ENCODE measurements at regions not wholly inside any gene's neighbourhood (a gene's known extent, or its start where the extent isn't known, plus 50 kb on each side); places are given as distances from the start of the nearest gene placed in this dataset.

DNA sequence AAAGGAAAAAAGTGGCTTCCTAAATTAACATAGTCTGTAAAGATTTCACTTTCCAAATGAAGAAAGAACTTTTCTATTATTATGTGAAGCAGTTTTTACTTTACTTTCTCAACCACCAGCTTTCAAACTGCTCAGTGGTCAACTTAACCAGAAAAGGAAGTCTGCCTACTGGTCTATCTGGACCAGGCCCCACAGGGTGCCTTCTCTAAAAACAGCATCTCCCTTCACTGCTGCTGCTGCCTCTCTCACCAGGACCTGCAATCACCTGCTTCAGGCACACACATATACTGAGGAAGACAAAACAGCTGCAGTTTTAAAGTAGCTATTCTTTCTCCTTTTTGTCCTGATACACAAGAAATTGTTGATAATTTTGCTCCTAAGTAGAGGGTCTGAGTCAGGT, 221.3 kb upstream of the DCC start:
- Mint-ChIP-seq H3K27ac (ENCODE audit: unreplicated experiment) (no peak overlapping the region), H3K36me3 (ENCODE audit: low read depth, unreplicated experiment) (no peaks in the 10 kb centered on the region), H3K27me3 (ENCODE audit: unreplicated experiment) (no peaks in the 10 kb centered on the region), H3K9me3 (ENCODE audit: unreplicated experiment) (no peaks in the 10 kb centered on the region), H3K4me3 (ENCODE audit: unreplicated experiment) (no peak overlapping the region), H3K4me1 (ENCODE audit: unreplicated experiment) (no peaks in the 10 kb centered on the region)
- TF ChIP-seq, protein P1, sequence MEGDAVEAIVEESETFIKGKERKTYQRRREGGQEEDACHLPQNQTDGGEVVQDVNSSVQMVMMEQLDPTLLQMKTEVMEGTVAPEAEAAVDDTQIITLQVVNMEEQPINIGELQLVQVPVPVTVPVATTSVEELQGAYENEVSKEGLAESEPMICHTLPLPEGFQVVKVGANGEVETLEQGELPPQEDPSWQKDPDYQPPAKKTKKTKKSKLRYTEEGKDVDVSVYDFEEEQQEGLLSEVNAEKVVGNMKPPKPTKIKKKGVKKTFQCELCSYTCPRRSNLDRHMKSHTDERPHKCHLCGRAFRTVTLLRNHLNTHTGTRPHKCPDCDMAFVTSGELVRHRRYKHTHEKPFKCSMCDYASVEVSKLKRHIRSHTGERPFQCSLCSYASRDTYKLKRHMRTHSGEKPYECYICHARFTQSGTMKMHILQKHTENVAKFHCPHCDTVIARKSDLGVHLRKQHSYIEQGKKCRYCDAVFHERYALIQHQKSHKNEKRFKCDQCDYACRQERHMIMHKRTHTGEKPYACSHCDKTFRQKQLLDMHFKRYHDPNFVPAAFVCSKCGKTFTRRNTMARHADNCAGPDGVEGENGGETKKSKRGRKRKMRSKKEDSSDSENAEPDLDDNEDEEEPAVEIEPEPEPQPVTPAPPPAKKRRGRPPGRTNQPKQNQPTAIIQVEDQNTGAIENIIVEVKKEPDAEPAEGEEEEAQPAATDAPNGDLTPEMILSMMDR (IDR thresholded peaks at IDR 0.05; ENCODE audit: unreplicated experiment), result no peak
- no peak for DNase-seq (ENCODE audit: low spot score)

DNA sequence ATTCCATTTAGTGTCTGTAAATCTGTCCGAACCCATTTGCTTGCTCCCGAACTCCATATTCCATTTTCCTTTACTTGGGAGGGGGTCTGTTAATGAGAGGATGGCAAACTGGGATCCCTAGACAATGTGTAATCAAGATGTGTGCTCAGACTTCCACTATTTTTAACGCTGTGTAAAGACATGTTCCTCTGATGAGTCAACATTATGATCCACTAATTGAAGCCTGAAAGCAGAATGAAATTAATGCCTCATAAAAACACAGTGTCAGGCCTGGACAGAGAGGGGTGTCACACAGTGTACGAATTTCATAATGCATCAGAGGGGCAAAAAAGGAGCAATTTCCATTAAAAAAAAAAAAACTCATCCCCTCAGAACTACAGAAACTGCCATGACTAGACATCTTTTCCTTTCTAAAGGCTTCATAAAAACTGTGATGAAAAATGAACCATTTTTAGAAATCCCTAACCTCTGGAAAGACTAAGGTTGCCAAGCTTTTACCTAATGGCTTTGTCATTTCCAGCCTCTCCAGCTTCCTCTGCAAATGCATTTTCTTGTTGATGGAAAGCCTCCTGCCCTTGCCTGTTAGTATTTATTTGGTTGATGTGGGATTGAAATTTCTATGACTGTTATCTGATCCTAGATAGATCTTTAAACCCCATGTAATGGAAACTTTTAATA, 209.2 kb upstream of the DCC start:
- no peaks in the 10 kb centered on the region for H3K9me3 Mint-ChIP-seq (ENCODE audit: unreplicated experiment)
- no peaks in the 10 kb centered on the region for H3K4me1 Mint-ChIP-seq (ENCODE audit: unreplicated experiment)
- peaks cover 2% of the 10 kb centered on the region for H3K27me3 Mint-ChIP-seq (ENCODE audit: unreplicated experiment)
- no peak overlapping the region for H3K4me3 Mint-ChIP-seq (ENCODE audit: unreplicated experiment)
- no peak for DNase-seq (ENCODE audit: low spot score)
- no peaks in the 10 kb centered on the region for H3K36me3 Mint-ChIP-seq (ENCODE audit: low read depth, unreplicated experiment)
- no peak overlapping the region for H3K27ac Mint-ChIP-seq (ENCODE audit: unreplicated experiment)
- TF ChIP-seq, protein P1 (IDR thresholded peaks at IDR 0.05; ENCODE audit: unreplicated experiment), result no peak

DNA sequence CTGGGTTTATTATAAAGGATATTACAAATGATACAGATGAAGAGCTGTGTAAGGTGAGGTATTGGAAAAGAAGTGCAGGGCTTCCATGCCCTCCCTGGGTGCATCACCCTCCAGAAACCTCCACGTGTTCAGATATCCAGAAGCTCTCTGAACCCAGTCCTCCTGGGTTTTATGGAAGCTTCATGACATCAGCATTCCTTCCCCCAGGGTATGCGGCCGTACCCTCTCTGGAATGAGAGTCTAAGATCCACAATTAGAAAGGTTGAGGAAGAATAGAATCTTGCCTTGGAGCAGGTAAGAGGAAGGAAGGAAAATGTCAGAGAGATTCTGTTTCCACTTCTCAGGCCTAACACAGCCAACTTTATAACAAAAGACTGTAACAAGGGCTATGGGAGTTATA, 208.2 kb upstream of the DCC start:
- Mint-ChIP-seq H3K27me3 (ENCODE audit: unreplicated experiment) (peaks cover 2% of the 10 kb centered on the region), H3K9me3 (ENCODE audit: unreplicated experiment) (peaks cover 5% of the 10 kb centered on the region), H3K27ac (ENCODE audit: unreplicated experiment) (no peak overlapping the region), H3K4me3 (ENCODE audit: unreplicated experiment) (no peak overlapping the region), H3K4me1 (ENCODE audit: unreplicated experiment) (no peaks in the 10 kb centered on the region), H3K36me3 (ENCODE audit: low read depth, unreplicated experiment) (peaks cover 7% of the 10 kb centered on the region)
- TF ChIP-seq, protein P1 (IDR thresholded peaks at IDR 0.05; ENCODE audit: unreplicated experiment), result no peak
- no peak for DNase-seq (ENCODE audit: low spot score)

DNA sequence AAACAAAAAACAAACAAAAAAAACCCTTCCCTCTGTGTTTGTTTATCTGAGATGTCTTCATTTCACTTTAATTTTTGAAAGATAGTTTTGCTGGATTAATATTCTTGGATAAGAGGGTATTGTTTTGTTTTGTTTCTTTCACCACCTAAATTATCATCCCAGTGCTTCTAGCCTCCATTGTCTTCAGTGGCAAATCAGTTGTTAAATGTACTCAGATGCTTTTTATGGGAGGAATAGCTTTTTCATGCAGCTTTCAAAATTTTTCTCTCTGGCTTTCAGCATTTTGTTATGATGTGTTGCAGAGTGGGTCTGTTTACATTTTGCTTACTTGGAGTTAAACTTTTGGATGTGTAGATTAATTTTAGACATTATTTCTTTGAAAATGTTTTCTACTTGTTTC, 203.5 kb upstream of the DCC start:
- DNase-seq (ENCODE audit: low spot score), result no peak
- H3K27ac Mint-ChIP-seq (ENCODE audit: unreplicated experiment), result no peak overlapping the region
- peaks cover 8% of the 10 kb centered on the region for H3K36me3 Mint-ChIP-seq (ENCODE audit: low read depth, unreplicated experiment)
- H3K4me3 Mint-ChIP-seq (ENCODE audit: unreplicated experiment), result no peak overlapping the region
- H3K9me3 Mint-ChIP-seq (ENCODE audit: unreplicated experiment), result peaks cover 6% of the 10 kb centered on the region
- peaks cover 2% of the 10 kb centered on the region for H3K27me3 Mint-ChIP-seq (ENCODE audit: unreplicated experiment)
- H3K4me1 Mint-ChIP-seq (ENCODE audit: unreplicated experiment), result no peaks in the 10 kb centered on the region
- TF ChIP-seq, protein P1 (IDR thresholded peaks at IDR 0.05; ENCODE audit: unreplicated experiment), result no peak

DNA sequence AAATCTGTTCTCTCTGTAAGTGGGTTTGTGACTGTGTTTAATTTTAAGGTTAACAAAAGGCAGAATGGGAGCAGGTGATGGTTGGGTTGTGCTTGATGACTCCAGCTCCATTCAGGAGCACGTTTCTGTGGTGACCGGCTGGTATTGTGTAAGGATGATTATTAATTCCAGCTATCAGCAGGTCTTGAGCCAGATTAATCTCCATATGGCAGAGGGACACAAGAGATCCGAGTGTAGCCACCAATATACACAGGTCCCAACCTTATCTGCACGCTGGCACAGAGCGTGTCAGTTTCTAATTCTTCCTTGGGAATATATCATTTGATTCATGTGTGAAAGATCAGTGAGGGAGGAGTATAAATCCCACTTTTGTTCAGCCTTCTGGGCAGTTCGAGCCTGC, 199.0 kb upstream of the DCC start:
- Mint-ChIP-seq H3K9me3 (ENCODE audit: unreplicated experiment) (peaks cover 6% of the 10 kb centered on the region), H3K4me1 (ENCODE audit: unreplicated experiment) (no peaks in the 10 kb centered on the region), H3K4me3 (ENCODE audit: unreplicated experiment) (no peak overlapping the region), H3K36me3 (ENCODE audit: low read depth, unreplicated experiment) (peaks cover 8% of the 10 kb centered on the region), H3K27ac (ENCODE audit: unreplicated experiment) (no peak overlapping the region), H3K27me3 (ENCODE audit: unreplicated experiment) (no peaks in the 10 kb centered on the region)
- TF ChIP-seq, protein P1 (IDR thresholded peaks at IDR 0.05; ENCODE audit: unreplicated experiment), result no peak
- DNase-seq (ENCODE audit: low spot score), result no peak

Measured in endothelial cell (in vitro differentiated cells).